Bronchial epithelial cell (primary cell): ENCODE measurements at regions not wholly inside any gene's neighbourhood (a gene's known extent, or its start where the extent isn't known, plus 50 kb on each side); places are given as distances from the start of the nearest gene placed in this dataset.
"Not testable (repeated sequence)": the region's sequence is repeated elsewhere in the genome, so short reads cannot be mapped to it uniquely, and the experiment has no call there.

Experiments
- DNase-seq: peaks from one replicate; pipeline ENCODE4 v3.0.0-alpha.2; 2010; ENCODE audit warnings: low read depth
- FAIRE-seq: peaks from 2 replicates; lab custom pipeline; 2011; peaks lifted over from hg19 to GRCh38; lab: Jason Lieb, UNC
- H3K27me3 ChIP-seq: 2 replicates; pipeline ENCODE4 v1.5.1; 2011; ENCODE audit warnings: low read length; ENCODE audit not compliant: control insufficient read depth, insufficient read depth
- H3K36me3 ChIP-seq: 2 replicates; pipeline ENCODE4 v1.5.1; 2011; ENCODE audit warnings: low read length; ENCODE audit not compliant: control insufficient read depth, insufficient read depth
- H3K4me3 ChIP-seq: 2 replicates; pipeline ENCODE4 v1.5.1; 2011; ENCODE audit warnings: mild to moderate bottlenecking, low read depth, low read length, control low read depth
- TF ChIP-seq, protein P1 (sequence below): IDR thresholded peaks from 2 replicates; pipeline ENCODE4 v1.5.1; 2011; ENCODE audit warnings: mild to moderate bottlenecking, moderate library complexity, low read length, control low read depth, inconsistent platforms; ENCODE audit not compliant: insufficient read depth, severe bottlenecking

DNA sequence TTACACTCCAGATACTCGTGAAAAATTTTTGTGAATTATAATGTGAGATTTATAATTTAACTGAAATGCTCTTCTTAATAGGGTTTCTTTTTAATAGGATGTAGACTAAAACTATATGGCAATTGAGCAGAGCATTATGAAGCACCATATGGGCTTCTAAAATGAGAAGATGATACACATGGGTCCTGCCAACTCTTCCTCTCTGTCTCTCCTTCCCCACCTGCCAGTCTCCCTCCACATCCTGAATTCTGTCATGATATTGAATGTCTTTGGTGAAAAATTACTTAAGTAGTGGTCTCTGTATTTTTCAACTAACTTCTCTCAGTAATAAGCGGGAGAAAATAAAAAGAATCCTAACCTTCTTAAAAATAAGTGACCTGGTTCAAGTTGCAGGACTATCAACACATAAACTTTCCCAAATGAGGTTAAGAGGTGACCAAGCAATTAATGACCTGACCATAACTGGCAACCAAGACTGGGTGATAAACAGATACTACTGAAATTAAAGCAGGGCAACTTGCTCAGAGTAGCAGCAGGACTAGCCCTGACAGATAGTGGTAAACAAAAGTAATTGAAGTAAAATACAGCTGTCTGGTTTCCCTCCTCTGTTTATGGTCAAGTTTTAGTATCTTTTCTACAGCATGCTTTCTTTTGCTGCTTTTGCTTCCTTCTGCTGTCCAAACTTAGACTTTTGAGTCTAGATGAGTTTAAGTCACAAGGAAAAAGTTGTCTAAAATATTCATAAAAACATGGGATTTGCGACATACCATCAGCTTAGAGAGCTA lies 117.1 kb upstream of the PDE1A start:
- no peak for FAIRE-seq

DNA sequence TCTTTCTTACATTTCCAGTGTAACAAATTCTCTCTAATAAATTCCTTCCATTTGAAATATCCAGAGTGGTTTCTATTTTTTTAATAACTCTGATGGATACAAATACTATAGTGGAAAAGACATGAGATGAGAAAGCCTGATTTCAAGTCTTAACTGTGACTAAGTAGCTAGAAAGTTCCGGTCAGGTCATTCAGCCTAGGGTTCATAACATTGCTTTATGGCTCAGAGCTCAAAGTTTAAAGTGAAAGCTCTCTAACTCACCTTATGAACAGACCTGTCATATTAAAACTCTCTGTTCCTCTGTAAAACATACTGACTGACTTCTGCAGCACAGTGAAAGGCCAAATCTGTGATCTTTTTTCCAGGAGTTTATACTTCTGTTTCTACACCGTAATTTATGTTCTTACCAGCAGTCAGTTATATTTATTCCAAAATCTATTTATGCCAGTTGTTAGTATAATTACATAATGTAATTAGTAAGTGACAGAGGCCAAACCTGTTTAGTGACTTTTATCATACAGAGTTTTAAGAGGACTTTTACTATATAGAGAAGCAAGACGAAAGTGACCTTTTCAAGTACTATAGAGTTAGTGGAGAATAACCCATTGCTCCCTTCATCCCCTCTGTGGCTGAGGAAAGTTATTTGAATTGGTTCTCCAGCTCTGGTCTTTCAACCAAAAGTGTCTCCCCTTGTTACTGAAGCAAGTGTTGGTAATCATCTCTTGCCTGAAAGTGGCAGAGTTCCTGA lies 118.8 kb upstream of the PDE1A start:
- DNase-seq = no peak
- Histone ChIP-seq H3K27me3 (no peaks in the 10 kb centered on the region), H3K36me3 (no peaks in the 10 kb centered on the region), H3K4me3 (no peak overlapping the region)
- TF ChIP-seq, protein P1, sequence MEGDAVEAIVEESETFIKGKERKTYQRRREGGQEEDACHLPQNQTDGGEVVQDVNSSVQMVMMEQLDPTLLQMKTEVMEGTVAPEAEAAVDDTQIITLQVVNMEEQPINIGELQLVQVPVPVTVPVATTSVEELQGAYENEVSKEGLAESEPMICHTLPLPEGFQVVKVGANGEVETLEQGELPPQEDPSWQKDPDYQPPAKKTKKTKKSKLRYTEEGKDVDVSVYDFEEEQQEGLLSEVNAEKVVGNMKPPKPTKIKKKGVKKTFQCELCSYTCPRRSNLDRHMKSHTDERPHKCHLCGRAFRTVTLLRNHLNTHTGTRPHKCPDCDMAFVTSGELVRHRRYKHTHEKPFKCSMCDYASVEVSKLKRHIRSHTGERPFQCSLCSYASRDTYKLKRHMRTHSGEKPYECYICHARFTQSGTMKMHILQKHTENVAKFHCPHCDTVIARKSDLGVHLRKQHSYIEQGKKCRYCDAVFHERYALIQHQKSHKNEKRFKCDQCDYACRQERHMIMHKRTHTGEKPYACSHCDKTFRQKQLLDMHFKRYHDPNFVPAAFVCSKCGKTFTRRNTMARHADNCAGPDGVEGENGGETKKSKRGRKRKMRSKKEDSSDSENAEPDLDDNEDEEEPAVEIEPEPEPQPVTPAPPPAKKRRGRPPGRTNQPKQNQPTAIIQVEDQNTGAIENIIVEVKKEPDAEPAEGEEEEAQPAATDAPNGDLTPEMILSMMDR = no peak
- FAIRE-seq = no peak

More for the DNA sequence above, 117.1 kb upstream of the PDE1A start:
- no peak for DNase-seq
- Histone ChIP-seq H3K36me3 (no peaks in the 10 kb centered on the region), H3K4me3 (no peak overlapping the region), H3K27me3 (no peaks in the 10 kb centered on the region)
- TF ChIP-seq, protein P1 = no peak

DNA sequence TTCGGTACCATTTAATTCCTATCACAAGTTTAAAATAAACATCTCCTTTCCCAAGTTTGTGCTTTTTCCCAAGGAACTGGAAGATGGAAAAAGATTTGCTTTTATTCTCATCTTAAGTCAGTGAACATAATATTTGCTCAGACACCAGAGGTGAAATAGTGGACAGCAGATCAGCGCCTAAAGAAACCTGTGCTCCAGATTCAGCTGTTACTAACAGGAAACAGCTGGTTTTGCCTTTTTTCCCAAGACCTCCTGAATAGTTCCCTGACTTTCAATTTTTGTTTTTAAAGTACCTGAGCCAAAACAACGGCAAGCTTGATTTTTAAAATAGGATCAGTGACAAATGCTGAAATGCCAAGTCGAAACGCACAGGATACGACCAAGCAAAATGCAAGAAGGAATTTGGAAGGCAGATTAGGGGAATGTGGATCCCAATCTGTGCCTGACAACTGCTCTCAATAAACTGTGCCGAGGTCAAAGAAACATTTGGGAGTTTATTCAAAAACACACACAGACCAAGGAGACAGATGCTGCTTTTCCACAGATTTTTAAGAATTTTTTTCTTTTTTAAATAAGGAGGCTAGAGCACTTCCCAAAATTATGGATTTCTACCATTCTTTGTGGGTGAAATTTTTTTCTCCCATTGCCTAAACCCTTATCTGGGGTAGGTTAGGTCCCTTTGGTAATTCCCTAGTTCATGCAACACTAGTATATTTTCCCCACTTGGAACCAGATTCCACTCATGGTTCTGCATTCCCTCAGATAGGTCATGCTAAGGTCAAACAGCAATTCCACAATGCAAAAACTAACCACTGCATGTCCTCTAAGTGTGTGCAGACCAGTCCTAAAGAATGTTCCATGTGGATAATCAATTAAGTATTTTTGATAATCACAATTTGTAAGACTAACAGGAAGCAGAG lies 121.5 kb upstream of the PDE1A start:
- H3K27me3 ChIP-seq = no peaks in the 10 kb centered on the region
- FAIRE-seq = peak; percentile 7
- no peak overlapping the region for H3K4me3 ChIP-seq
- DNase-seq = no peak
- TF ChIP-seq, protein P1 = no peak
- H3K36me3 ChIP-seq = no peaks in the 10 kb centered on the region

DNA sequence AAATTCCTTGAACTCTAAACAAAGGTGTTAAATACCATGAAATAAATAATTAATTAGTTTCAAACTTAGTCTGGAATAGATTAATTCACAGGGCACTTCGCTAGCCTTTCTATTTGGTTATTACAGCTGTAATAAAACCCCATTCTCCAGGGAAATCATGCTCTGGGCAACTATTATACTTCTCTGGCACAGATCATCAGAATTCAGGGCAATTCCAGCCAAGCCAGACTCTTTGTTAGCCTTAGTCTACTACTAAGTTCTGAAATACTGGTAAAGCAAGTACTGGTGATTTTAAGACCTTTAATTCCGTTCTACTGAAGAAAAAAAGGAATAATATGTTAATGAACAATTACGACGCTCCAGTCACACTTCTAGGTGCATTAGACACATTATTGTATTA lies 123.4 kb upstream of the PDE1A start:
- no peak overlapping the region for H3K4me3 ChIP-seq
- no peaks in the 10 kb centered on the region for H3K27me3 ChIP-seq
- H3K36me3 ChIP-seq = no peaks in the 10 kb centered on the region
- DNase-seq (no peak), FAIRE-seq (no peak)
- TF ChIP-seq, protein P1 = no peak

DNA sequence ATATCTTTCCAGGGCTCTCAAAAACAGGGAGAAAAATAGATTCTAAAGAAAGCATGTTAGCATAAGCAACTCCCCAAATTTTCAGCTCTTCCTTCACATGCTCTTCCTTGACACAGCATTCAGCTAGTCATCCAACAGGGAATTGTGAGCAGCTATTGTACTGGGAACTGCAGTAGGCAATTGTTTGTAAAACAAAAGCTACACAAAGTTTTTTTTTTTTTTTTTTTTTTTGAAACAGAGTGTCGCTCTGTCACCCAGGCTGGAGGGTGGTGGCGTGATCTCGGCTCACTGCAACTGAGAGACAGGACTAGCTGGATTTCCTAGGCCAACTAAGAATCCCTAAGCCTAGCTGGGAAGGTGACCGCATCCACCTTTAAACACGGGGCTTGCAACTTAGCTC lies 125.4 kb upstream of the PDE1A start:
- not testable (repeated sequence) for H3K36me3 ChIP-seq, H3K4me3 ChIP-seq, FAIRE-seq, H3K27me3 ChIP-seq, DNase-seq

DNA sequence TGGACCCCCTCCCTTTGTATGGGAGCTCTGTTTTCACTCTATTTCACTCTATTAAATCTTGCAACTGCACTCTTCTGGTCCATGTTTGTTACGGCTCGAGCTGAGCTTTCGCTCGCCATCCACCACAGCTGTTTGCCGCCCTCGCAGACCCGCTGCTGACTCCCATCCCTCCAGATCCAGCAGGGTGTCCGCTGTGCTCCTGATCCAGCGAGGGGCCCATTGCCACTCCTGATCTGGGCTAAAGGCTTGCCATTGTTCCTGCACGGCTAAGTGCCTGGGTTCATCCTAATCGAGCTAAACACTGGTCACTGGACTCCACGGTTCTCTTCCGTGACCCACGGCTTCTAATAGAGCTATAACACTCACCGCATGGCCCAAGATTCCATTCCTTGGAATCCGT lies 125.9 kb upstream of the PDE1A start:
- H3K4me3 ChIP-seq, H3K36me3 ChIP-seq, FAIRE-seq, DNase-seq, H3K27me3 ChIP-seq: not testable (repeated sequence)
